ENCODE measurements at regions not wholly inside any gene's neighbourhood (a gene's known extent, or its start where the extent isn't known, plus 50 kb on each side); places are given as distances from the start of the nearest gene placed in this dataset.

GRCh38 chr6:169141671-169142537 is 111.7 kb downstream of the THBS2 start:
- no peak overlapping the region for H3K4me3 ChIP-seq (ENCODE audit: low read depth in 1 of 2, low read length in 2 of 2)
- no peaks in the 10 kb centered on the region for H3K36me3 ChIP-seq (ENCODE audit: insufficient read depth, low read length)
- H4K20me1 ChIP-seq (ENCODE audit: insufficient read depth, low read length), result no peaks in the 10 kb centered on the region
- TF ChIP-seq CTCF (IDR thresholded peaks at IDR 0.05; ENCODE audit: borderline replicate concordance, extremely low read depth, low read length, poor library complexity, severe bottlenecking) (no peak), EZH2 (IDR thresholded peaks at IDR 0.05; ENCODE audit: borderline replicate concordance, low read depth, low read length, severe bottlenecking) (no peak)
- DNase-seq (no peak), ATAC-seq (ENCODE audit: insufficient read depth, low read depth) (no peak)
- H3K79me2 ChIP-seq (ENCODE audit: insufficient read depth, low read length), result no peaks in the 10 kb centered on the region
- H3K9ac ChIP-seq (ENCODE audit: low read depth, low read length), result no peak overlapping the region
- H3K9me3 ChIP-seq (ENCODE audit: insufficient read depth, low read length, severe bottlenecking), result no peaks in the 10 kb centered on the region
- no peaks in the 10 kb centered on the region for H3K4me1 ChIP-seq (ENCODE audit: insufficient read depth, low read length)
- no peak overlapping the region for H2AFZ ChIP-seq (ENCODE audit: low read depth, low read length)
- no peaks in the 10 kb centered on the region for H3K27me3 ChIP-seq (ENCODE audit: insufficient read depth, low read length, poor library complexity)
- H3K4me2 ChIP-seq (ENCODE audit: insufficient read depth, low read length), result no peak overlapping the region
- H3K27ac ChIP-seq (ENCODE audit: low read length), result no peak overlapping the region

- H3K79me2 ChIP-seq (ENCODE audit: insufficient read depth, low read length), result no peaks in the 10 kb centered on the region
- no peaks in the 10 kb centered on the region for H3K27me3 ChIP-seq (ENCODE audit: insufficient read depth, low read length, poor library complexity)
- ATAC-seq (ENCODE audit: insufficient read depth, low read depth) (no peak), DNase-seq (no peak)
- TF ChIP-seq EZH2 (IDR thresholded peaks at IDR 0.05; ENCODE audit: borderline replicate concordance, low read depth, low read length, severe bottlenecking), result no peak
- no peak for TF ChIP-seq CTCF (IDR thresholded peaks at IDR 0.05; ENCODE audit: borderline replicate concordance, extremely low read depth, low read length, poor library complexity, severe bottlenecking)
- H3K4me1 ChIP-seq (ENCODE audit: insufficient read depth, low read length), result no peaks in the 10 kb centered on the region
- H4K20me1 ChIP-seq (ENCODE audit: insufficient read depth, low read length), result no peaks in the 10 kb centered on the region
- H3K27ac ChIP-seq (ENCODE audit: low read length), result no peak overlapping the region
- H3K9me3 ChIP-seq (ENCODE audit: insufficient read depth, low read length, severe bottlenecking), result no peaks in the 10 kb centered on the region
- no peak overlapping the region for H3K4me3 ChIP-seq (ENCODE audit: low read depth in 1 of 2, low read length in 2 of 2)
- no peaks in the 10 kb centered on the region for H3K36me3 ChIP-seq (ENCODE audit: insufficient read depth, low read length)
- H2AFZ ChIP-seq (ENCODE audit: low read depth, low read length), result no peak overlapping the region
- H3K9ac ChIP-seq (ENCODE audit: low read depth, low read length), result no peak overlapping the region
- no peak overlapping the region for H3K4me2 ChIP-seq (ENCODE audit: insufficient read depth, low read length)
Observed at GRCh38 chr6:169140986-169141495, 112.6 kb downstream of the THBS2 start.

GRCh38 chr6:169139179-169139971 is 114.3 kb downstream of the THBS2 start:
- ATAC-seq (ENCODE audit: insufficient read depth, low read depth) (no peak), DNase-seq (no peak)
- no peak overlapping the region for H2AFZ ChIP-seq (ENCODE audit: low read depth, low read length)
- H3K27ac ChIP-seq (ENCODE audit: low read length), result no peak overlapping the region
- H3K79me2 ChIP-seq (ENCODE audit: insufficient read depth, low read length), result no peaks in the 10 kb centered on the region
- H3K9ac ChIP-seq (ENCODE audit: low read depth, low read length), result no peak overlapping the region
- no peak overlapping the region for H3K4me3 ChIP-seq (ENCODE audit: low read depth in 1 of 2, low read length in 2 of 2)
- H3K4me1 ChIP-seq (ENCODE audit: insufficient read depth, low read length), result no peaks in the 10 kb centered on the region
- H3K9me3 ChIP-seq (ENCODE audit: insufficient read depth, low read length, severe bottlenecking), result no peaks in the 10 kb centered on the region
- no peak for TF ChIP-seq EZH2 (IDR thresholded peaks at IDR 0.05; ENCODE audit: borderline replicate concordance, low read depth, low read length, severe bottlenecking)
- no peak for TF ChIP-seq CTCF (IDR thresholded peaks at IDR 0.05; ENCODE audit: borderline replicate concordance, extremely low read depth, low read length, poor library complexity, severe bottlenecking)
- H4K20me1 ChIP-seq (ENCODE audit: insufficient read depth, low read length), result no peaks in the 10 kb centered on the region
- H3K27me3 ChIP-seq (ENCODE audit: insufficient read depth, low read length, poor library complexity), result no peaks in the 10 kb centered on the region
- no peaks in the 10 kb centered on the region for H3K36me3 ChIP-seq (ENCODE audit: insufficient read depth, low read length)
- H3K4me2 ChIP-seq (ENCODE audit: insufficient read depth, low read length), result no peak overlapping the region
